Fibroblast of lung (primary cell): ENCODE measurements at regions not wholly inside any gene's neighbourhood (a gene's known extent, or its start where the extent isn't known, plus 50 kb on each side); places are given as distances from the start of the nearest gene placed in this dataset.
"Not testable (repeated sequence)": the region's sequence is repeated elsewhere in the genome, so short reads cannot be mapped to it uniquely, and the experiment has no call there.

Experiments used
- CTCF ChIP-seq, 2 donors: IDR thresholded peaks in 1 of 2; conservative IDR thresholded peaks in 1 of 2; 1 replicate in 1 of 2; 2 replicates in 1 of 2; pipeline ENCODE4 v1.5.1; 2011 to 2012; ENCODE audit warnings: low read length in 2 of 2, control low read depth in 1 of 2, inconsistent platforms in 1 of 2, low read depth in 1 of 2, mild to moderate bottlenecking in 1 of 2
- EZH2 ChIP-seq: IDR thresholded peaks from 2 replicates; pipeline ENCODE4 v1.5.1; 2012; ENCODE audit warnings: low read length, control low read depth, mild to moderate bottlenecking; ENCODE audit errors: missing control alignments

GRCh38 chr1:83488105-83488504 is 510.8 kb downstream of the TTLL7 start:
- not testable (repeated sequence) for TF ChIP-seq CTCF (conservative IDR thresholded peaks at IDR 0.05 in 1 of 2, IDR thresholded peaks at IDR 0.05 in 1 of 2; ENCODE audit: low read depth in 1 of 2, low read length in 2 of 2); EZH2
